ENCODE measurements at regions not wholly inside any gene's neighbourhood (a gene's known extent, or its start where the extent isn't known, plus 50 kb on each side); places are given as distances from the start of the nearest gene placed in this dataset.

DNA sequence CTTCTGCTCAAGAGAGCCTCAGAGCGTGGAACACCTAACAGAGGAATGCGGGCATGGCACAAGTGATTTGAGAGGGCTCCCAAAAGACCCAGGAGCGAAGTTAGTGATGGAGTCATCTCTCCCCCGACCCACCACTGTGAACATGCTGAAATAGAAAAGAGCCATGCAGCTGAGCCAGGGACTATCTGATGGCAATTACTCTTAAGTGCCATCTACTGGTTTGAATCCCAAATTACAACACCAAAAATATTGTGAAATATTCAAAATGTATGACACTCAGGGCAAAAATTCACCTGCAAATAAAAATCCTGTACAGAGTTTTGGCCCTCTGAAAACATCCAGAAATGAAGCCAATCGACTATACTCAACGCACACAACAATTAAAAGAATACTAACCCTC lies 2038.9 kb upstream of the ADGRL3 start:
- TF ChIP-seq, protein P1, sequence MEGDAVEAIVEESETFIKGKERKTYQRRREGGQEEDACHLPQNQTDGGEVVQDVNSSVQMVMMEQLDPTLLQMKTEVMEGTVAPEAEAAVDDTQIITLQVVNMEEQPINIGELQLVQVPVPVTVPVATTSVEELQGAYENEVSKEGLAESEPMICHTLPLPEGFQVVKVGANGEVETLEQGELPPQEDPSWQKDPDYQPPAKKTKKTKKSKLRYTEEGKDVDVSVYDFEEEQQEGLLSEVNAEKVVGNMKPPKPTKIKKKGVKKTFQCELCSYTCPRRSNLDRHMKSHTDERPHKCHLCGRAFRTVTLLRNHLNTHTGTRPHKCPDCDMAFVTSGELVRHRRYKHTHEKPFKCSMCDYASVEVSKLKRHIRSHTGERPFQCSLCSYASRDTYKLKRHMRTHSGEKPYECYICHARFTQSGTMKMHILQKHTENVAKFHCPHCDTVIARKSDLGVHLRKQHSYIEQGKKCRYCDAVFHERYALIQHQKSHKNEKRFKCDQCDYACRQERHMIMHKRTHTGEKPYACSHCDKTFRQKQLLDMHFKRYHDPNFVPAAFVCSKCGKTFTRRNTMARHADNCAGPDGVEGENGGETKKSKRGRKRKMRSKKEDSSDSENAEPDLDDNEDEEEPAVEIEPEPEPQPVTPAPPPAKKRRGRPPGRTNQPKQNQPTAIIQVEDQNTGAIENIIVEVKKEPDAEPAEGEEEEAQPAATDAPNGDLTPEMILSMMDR (conservative IDR thresholded peaks at IDR 0.05 in 1 of 2, IDR thresholded peaks at IDR 0.05 in 1 of 2; ENCODE audit: extremely low read depth in 1 of 2, insufficient read depth in 1 of 2, low read depth in 1 of 2, low read length in 2 of 2), result no peak
- TF ChIP-seq EZH2 (IDR thresholded peaks at IDR 0.05; ENCODE audit: borderline replicate concordance, low read length), result no peak

Data from mammary epithelial cell (primary cell).